CD4-positive, alpha-beta T cell (primary cell): ENCODE measurements at regions not wholly inside any gene's neighbourhood (a gene's known extent, or its start where the extent isn't known, plus 50 kb on each side); places are given as distances from the start of the nearest gene placed in this dataset.

Experiments
- ATAC-seq: fragments of 200-7000 bp; cut with Tn5 transposase; one replicate; pipeline ENCODE4 v1.10.0; 2022; ENCODE audit warnings: mild to moderate bottlenecking; ENCODE audit not compliant: poor library complexity
- CTCF ChIA-PET: fragments of 350-600 bp; sonication (Branson Sonifier 250); formaldehyde crosslinking; loops from one replicate; lab custom pipeline; 2021; ENCODE audit warnings: antibody characterized with exemption, inconsistent platforms; lab: Charles Lee
- POLR2A ChIA-PET: fragments of 350-600 bp; sonication (Branson Sonifier 250); formaldehyde crosslinking; loops from one replicate; lab custom pipeline; 2021; ENCODE audit warnings: antibody characterized with exemption, inconsistent platforms; lab: Charles Lee
- DNase-seq, 14 experiments: peaks; one replicate each; pipeline ENCODE4 v3.0.0-alpha.2; 2013 to 2020; ENCODE audit warnings: mixed read lengths in 2 of 14
- H3K27ac ChIP-seq, 2 donors: one replicate each; pipeline versions ENCODE4 v1.5.1 to v1.7.0; 2013; ENCODE audit warnings: low read length in 2 of 2, low read depth in 1 of 2, mild to moderate bottlenecking in 1 of 2
- H3K27me3 ChIP-seq, 2 experiments: 1 replicate in 1 of 2; 2 replicates in 1 of 2; pipeline versions ENCODE4 v1.6.1 to v1.7.0; 2013; ENCODE audit warnings: low read length in 2 of 2, control low read depth in 1 of 2, mild to moderate bottlenecking in 1 of 2, moderate library complexity in 1 of 2; ENCODE audit not compliant: insufficient read depth in 2 of 2, control insufficient read depth in 1 of 2
- H3K36me3 ChIP-seq: one replicate; pipeline ENCODE4 v1.6.1; 2013; ENCODE audit warnings: low read length, control low read depth; ENCODE audit not compliant: insufficient read depth
- H3K4me1 ChIP-seq: one replicate; pipeline ENCODE4 v1.6.1; 2013; ENCODE audit warnings: low read length, control low read depth; ENCODE audit not compliant: insufficient read depth
- H3K4me3 ChIP-seq: one replicate; pipeline ENCODE4 v1.5.1; 2013; ENCODE audit warnings: mild to moderate bottlenecking, low read length, moderate library complexity
- H3K9me3 ChIP-seq, 2 experiments: 1 replicate in 1 of 2; 2 replicates in 1 of 2; pipeline versions ENCODE4 v1.6.1 to v1.7.0; 2013; ENCODE audit warnings: low read length in 2 of 2, mild to moderate bottlenecking in 2 of 2, control low read depth in 1 of 2, moderate library complexity in 1 of 2; ENCODE audit not compliant: control insufficient read depth in 1 of 2, insufficient read depth in 1 of 2
- H3K27ac Mint-ChIP-seq: one replicate; pipeline ENCODE4 v1.8.0; 2020; ENCODE audit warnings: mixed read lengths
- H3K27me3 Mint-ChIP-seq: one replicate; pipeline ENCODE4 v1.8.0; 2021; ENCODE audit warnings: mixed read lengths
- H3K36me3 Mint-ChIP-seq: one replicate; pipeline ENCODE4 v1.8.0; 2021; ENCODE audit warnings: low read depth, mixed read lengths
- H3K4me1 Mint-ChIP-seq: one replicate; pipeline ENCODE4 v1.8.0; 2021; ENCODE audit warnings: low read depth, mixed read lengths
- H3K4me3 Mint-ChIP-seq: one replicate; pipeline ENCODE4 v1.8.0; 2020; ENCODE audit warnings: mild to moderate bottlenecking, mixed read lengths
- H3K9me3 Mint-ChIP-seq: one replicate; pipeline ENCODE4 v1.8.0; 2020; ENCODE audit warnings: mixed read lengths
- CTCF ChIP-seq: fragments of 200-600 bp; IDR thresholded peaks from one replicate; pipeline ENCODE4 v1.8.0; 2022; ENCODE audit warnings: antibody characterized with exemption, mild to moderate bottlenecking
- intact Hi-C, 2 experiments: fragments of 100-400 bp; cut with DNase I in 1 of 2; cut with micrococcal nuclease in 1 of 2; formaldehyde crosslinking; loops; one replicate each; pipeline versions ENCODE4 v1.15.1 to v1.9.0; 2023 to 2025; cut with DNase I, micrococcal nuclease

- Mint-ChIP-seq H3K27me3 (peaks cover 45% of the 10 kb centered on the region), H3K36me3 (no peaks in the 10 kb centered on the region), H3K27ac (no peak overlapping the region), H3K9me3 (peaks cover 8% of the 10 kb centered on the region), H3K4me1 (no peaks in the 10 kb centered on the region), H3K4me3 (no peak overlapping the region)
- ChIA-PET POLR2A (no interaction called here), CTCF (no interaction called here)
- H3K9me3 ChIP-seq, result peaks cover 0 to 9% of the 10 kb centered on the region in 2 experiments
- H3K4me3 ChIP-seq, result no peak overlapping the region
- H3K27ac ChIP-seq, result no peak overlapping the region
- intact Hi-C loops, result no loop called here
- no peak for ATAC-seq
- peaks cover 0 to 12% of the 10 kb centered on the region in 2 experiments for H3K27me3 ChIP-seq
- H3K4me1 ChIP-seq, result no peaks in the 10 kb centered on the region
- DNase-seq, result no peak
- no peak for TF ChIP-seq CTCF
- H3K36me3 ChIP-seq, result no peaks in the 10 kb centered on the region
Measured at GRCh38 chr11:60633645-60634044, 65.8 kb upstream of the MS4A8 start.

- Mint-ChIP-seq H3K4me3 (no peak overlapping the region), H3K36me3 (no peaks in the 10 kb centered on the region), H3K4me1 (no peaks in the 10 kb centered on the region), H3K27me3 (peaks cover 45% of the 10 kb centered on the region), H3K27ac (no peak overlapping the region), H3K9me3 (peaks cover 8% of the 10 kb centered on the region)
- TF ChIP-seq CTCF, result no peak
- ATAC-seq, result no peak
- Histone ChIP-seq H3K27me3 (peaks cover 0 to 12% of the 10 kb centered on the region in 2 experiments), H3K9me3 (peaks cover 0 to 9% of the 10 kb centered on the region in 2 experiments), H3K4me1 (no peaks in the 10 kb centered on the region), H3K27ac (no peak overlapping the region), H3K36me3 (no peaks in the 10 kb centered on the region), H3K4me3 (no peak overlapping the region)
- ChIA-PET POLR2A (no interaction called here), CTCF (no interaction called here)
- DNase-seq, result no peak
- intact Hi-C loops, result no loop called here
Measured at GRCh38 chr11:60634126-60634525, 65.3 kb upstream of the MS4A8 start.

GRCh38 chr11:60641940-60642339 lies 57.5 kb upstream of the MS4A8 start:
- no peak overlapping the region for H3K4me3 Mint-ChIP-seq
- peaks cover 13% of the 10 kb centered on the region for H3K9me3 Mint-ChIP-seq
- TF ChIP-seq CTCF, result no peak
- no peaks in the 10 kb centered on the region for H3K36me3 ChIP-seq
- H3K27me3 Mint-ChIP-seq, result peaks cover 8% of the 10 kb centered on the region
- no peaks in the 10 kb centered on the region for H3K4me1 ChIP-seq
- ATAC-seq (no peak), DNase-seq (no peak)
- no peaks in the 10 kb centered on the region for H3K27me3 ChIP-seq
- no peak overlapping the region for H3K27ac Mint-ChIP-seq
- H3K4me1 Mint-ChIP-seq, result no peaks in the 10 kb centered on the region
- no peak overlapping the region for H3K4me3 ChIP-seq
- peaks cover 0 to 2% of the 10 kb centered on the region in 2 experiments for H3K9me3 ChIP-seq
- ChIA-PET CTCF (no interaction called here), POLR2A (interaction anchor here (0.5 kb wide), 1 partner anchor 22 kb away, joined by 3 read pairs; no protein-coding TSS in a partner anchor)
- intact Hi-C loops, result no loop called here
- H3K36me3 Mint-ChIP-seq, result no peaks in the 10 kb centered on the region
- H3K27ac ChIP-seq, result no peak overlapping the region
